Trophoblast cell (in vitro differentiated cells and primary cell): ENCODE measurements at regions not wholly inside any gene's neighbourhood (a gene's known extent, or its start where the extent isn't known, plus 50 kb on each side); places are given as distances from the start of the nearest gene placed in this dataset.

ENCODE experiments used
- DNase-seq, 2 donors: peaks; one replicate each; pipeline ENCODE4 v3.0.0-alpha.2; 2016
- H2AFZ ChIP-seq: 2 replicates; pipeline ENCODE4 v1.6.1; 2013; ENCODE audit warnings: low read length, moderate library complexity, mild to moderate bottlenecking; ENCODE audit not compliant: insufficient read depth, poor library complexity
- H2AK5ac ChIP-seq: 2 replicates; pipeline ENCODE4 v1.6.1; 2013; ENCODE audit warnings: mild to moderate bottlenecking, low read length
- H2BK120ac ChIP-seq: 2 replicates; pipeline ENCODE4 v1.6.1; 2013; ENCODE audit warnings: low read length, mild to moderate bottlenecking, moderate library complexity; ENCODE audit not compliant: insufficient read depth, poor library complexity
- H2BK12ac ChIP-seq: 2 replicates; pipeline ENCODE4 v1.6.1; 2013; ENCODE audit warnings: mild to moderate bottlenecking, low read length, moderate library complexity
- H2BK5ac ChIP-seq: 2 replicates; pipeline ENCODE4 v1.6.1; 2013; ENCODE audit warnings: low read length, low read depth, moderate library complexity, mild to moderate bottlenecking; ENCODE audit not compliant: poor library complexity
- H3K14ac ChIP-seq: 2 replicates; pipeline ENCODE4 v1.6.1; 2013; ENCODE audit warnings: mild to moderate bottlenecking, low read length
- H3K18ac ChIP-seq: 2 replicates; pipeline ENCODE4 v1.6.1; 2013; ENCODE audit warnings: mild to moderate bottlenecking, low read length
- H3K23ac ChIP-seq: 2 replicates; pipeline ENCODE4 v1.6.1; 2013; ENCODE audit warnings: low read length
- H3K27ac ChIP-seq: 2 replicates; pipeline ENCODE4 v1.5.1; 2013; ENCODE audit warnings: low read depth, mild to moderate bottlenecking, inconsistent platforms, low read length, moderate library complexity
- H3K27me3 ChIP-seq: 2 replicates; pipeline ENCODE4 v1.6.1; 2013; ENCODE audit warnings: inconsistent platforms, mild to moderate bottlenecking, low read length, moderate library complexity; ENCODE audit not compliant: insufficient read depth
- H3K36me3 ChIP-seq, 2 experiments: 1 replicate in 1 of 2; 2 replicates in 1 of 2; pipeline ENCODE4 v1.6.1; 2013; ENCODE audit warnings: low read length in 2 of 2, mild to moderate bottlenecking in 2 of 2, moderate library complexity in 1 of 2; ENCODE audit not compliant: insufficient read depth in 2 of 2, control insufficient read depth in 1 of 2
- H3K4ac ChIP-seq: 2 replicates; pipeline ENCODE4 v1.6.1; 2013; ENCODE audit warnings: low read depth, mild to moderate bottlenecking, low read length, moderate library complexity
- H3K4me1 ChIP-seq, 2 experiments: 1 replicate in 1 of 2; 2 replicates in 1 of 2; pipeline ENCODE4 v1.6.1; 2013; ENCODE audit warnings: low read length in 2 of 2, mild to moderate bottlenecking in 2 of 2, moderate library complexity in 1 of 2; ENCODE audit not compliant: insufficient read depth in 2 of 2, control insufficient read depth in 1 of 2
- H3K4me2 ChIP-seq: 2 replicates; pipeline ENCODE4 v1.6.1; 2013; ENCODE audit warnings: inconsistent platforms, mild to moderate bottlenecking, low read length, moderate library complexity
- H3K4me3 ChIP-seq: 2 replicates; pipeline ENCODE4 v1.5.1; 2013; ENCODE audit warnings: mild to moderate bottlenecking, low read depth, low read length, inconsistent platforms
- H3K79me1 ChIP-seq: one replicate; pipeline ENCODE4 v1.6.1; 2013; ENCODE audit warnings: low read length
- H3K79me2 ChIP-seq: 2 replicates; pipeline ENCODE4 v1.6.1; 2013; ENCODE audit warnings: low read length, mild to moderate bottlenecking; ENCODE audit not compliant: control insufficient read depth, insufficient read depth, poor library complexity
- H3K9ac ChIP-seq: 2 replicates; pipeline ENCODE4 v1.6.1; 2013; ENCODE audit warnings: mild to moderate bottlenecking, low read length
- H3K9me3 ChIP-seq: 2 replicates; pipeline ENCODE4 v1.6.1; 2013; ENCODE audit warnings: low read depth, mild to moderate bottlenecking, control low read depth, inconsistent platforms, low read length; ENCODE audit not compliant: insufficient read depth
- H4K12ac ChIP-seq: 2 replicates; pipeline ENCODE4 v1.6.1; 2013; ENCODE audit warnings: low read depth, mild to moderate bottlenecking, low read length, moderate library complexity
- H4K8ac ChIP-seq: 2 replicates; pipeline ENCODE4 v1.6.1; 2013; ENCODE audit warnings: low read depth, mild to moderate bottlenecking, low read length, moderate library complexity
- H4K91ac ChIP-seq: one replicate; pipeline ENCODE4 v1.6.1; 2013; ENCODE audit warnings: low read depth, mild to moderate bottlenecking, low read length, moderate library complexity
- WGBS: extraction: QIAGEN DNeasy Blood & Tissue Kit; methylation state at CpG from one replicate; pipeline ENCODE4 v1.1.7; 2013; ENCODE audit warnings: missing lambda C conversion rate; ENCODE audit not compliant: insufficient read length, insufficient coverage; ENCODE audit errors: extremely low coverage; 5-methylcytosine and 5-hydroxymethylcytosine counted together

- no peak overlapping the region for H2AK5ac ChIP-seq
- no peaks in the 10 kb centered on the region for H3K27me3 ChIP-seq
- no peaks in the 10 kb centered on the region for H3K79me1 ChIP-seq
- H3K18ac ChIP-seq = no peak overlapping the region
- H4K91ac ChIP-seq = no peak overlapping the region
- no peak overlapping the region for H4K12ac ChIP-seq
- H3K9ac ChIP-seq = no peak overlapping the region
- H2BK12ac ChIP-seq = no peak overlapping the region
- DNase-seq = no peak
- H2BK5ac ChIP-seq = no peak overlapping the region
- no peaks in the 10 kb centered on the region for H3K36me3 ChIP-seq
- no peaks in the 10 kb centered on the region for H3K9me3 ChIP-seq
- H2AFZ ChIP-seq = no peak overlapping the region
- no peak overlapping the region for H4K8ac ChIP-seq
- H3K4me3 ChIP-seq = no peak overlapping the region
- no peak overlapping the region for H3K4ac ChIP-seq
- H3K14ac ChIP-seq = no peak overlapping the region
- no peak overlapping the region for H3K4me2 ChIP-seq
- WGBS = no CpG with 5 or more reads among the region's 3 CpGs
- H3K23ac ChIP-seq = no peak overlapping the region
- no peak overlapping the region for H3K27ac ChIP-seq
- H3K4me1 ChIP-seq = no peaks in the 10 kb centered on the region
- no peaks in the 10 kb centered on the region for H3K79me2 ChIP-seq
- no peak overlapping the region for H2BK120ac ChIP-seq
Observed at GRCh38 chr13:104996022-104996421, 1539.4 kb downstream of the EFNB2 start.

- Histone ChIP-seq H2BK12ac (no peak overlapping the region), H3K4me1 (no peaks in the 10 kb centered on the region), H4K12ac (no peak overlapping the region), H3K36me3 (no peaks in the 10 kb centered on the region), H3K9me3 (no peaks in the 10 kb centered on the region), H3K14ac (no peak overlapping the region), H3K18ac (no peak overlapping the region), H3K79me2 (no peaks in the 10 kb centered on the region), H2AFZ (no peak overlapping the region), H2AK5ac (no peak overlapping the region), H3K23ac (no peak overlapping the region), H3K4ac (no peak overlapping the region), H3K4me2 (no peak overlapping the region), H3K27ac (no peak overlapping the region), H3K4me3 (no peak overlapping the region), H3K9ac (no peak overlapping the region), H4K8ac (no peak overlapping the region), H3K79me1 (no peaks in the 10 kb centered on the region), H2BK5ac (no peak overlapping the region), H2BK120ac (no peak overlapping the region), H4K91ac (no peak overlapping the region), H3K27me3 (no peaks in the 10 kb centered on the region)
- no peak for DNase-seq
- WGBS = no CpG with 5 or more reads among the region's 3 CpGs
Observed at GRCh38 chr13:104993708-104994107, 1541.8 kb downstream of the EFNB2 start.

GRCh38 chr13:104987621-104988020, 1547.8 kb downstream of the EFNB2 start:
- no peaks in the 10 kb centered on the region for H3K79me2 ChIP-seq
- WGBS = no CpG with 5 or more reads among the region's 5 CpGs
- H3K23ac ChIP-seq = no peak overlapping the region
- no peaks in the 10 kb centered on the region for H3K9me3 ChIP-seq
- H3K4me1 ChIP-seq = no peaks in the 10 kb centered on the region
- H3K36me3 ChIP-seq = no peaks in the 10 kb centered on the region
- no peak overlapping the region for H2BK120ac ChIP-seq
- no peaks in the 10 kb centered on the region for H3K79me1 ChIP-seq
- no peak overlapping the region for H4K8ac ChIP-seq
- no peak overlapping the region for H4K91ac ChIP-seq
- H3K27ac ChIP-seq = no peak overlapping the region
- H2AFZ ChIP-seq = no peak overlapping the region
- no peak overlapping the region for H3K9ac ChIP-seq
- H3K4me2 ChIP-seq = no peak overlapping the region
- no peak overlapping the region for H4K12ac ChIP-seq
- no peak overlapping the region for H2AK5ac ChIP-seq
- H3K18ac ChIP-seq = no peak overlapping the region
- H2BK5ac ChIP-seq = no peak overlapping the region
- H3K4ac ChIP-seq = no peak overlapping the region
- no peak for DNase-seq
- no peak overlapping the region for H3K4me3 ChIP-seq
- H3K27me3 ChIP-seq = no peaks in the 10 kb centered on the region
- no peak overlapping the region for H3K14ac ChIP-seq
- H2BK12ac ChIP-seq = no peak overlapping the region

GRCh38 chr13:104984296-104984818, 1551.1 kb downstream of the EFNB2 start:
- Histone ChIP-seq H3K4ac (no peak overlapping the region), H4K8ac (no peak overlapping the region), H4K12ac (no peak overlapping the region), H3K36me3 (no peaks in the 10 kb centered on the region), H2AFZ (no peak overlapping the region), H2BK12ac (no peak overlapping the region), H3K79me1 (no peaks in the 10 kb centered on the region), H4K91ac (no peak overlapping the region), H3K9ac (no peak overlapping the region), H3K79me2 (no peaks in the 10 kb centered on the region), H3K9me3 (no peaks in the 10 kb centered on the region), H2BK5ac (no peak overlapping the region), H3K27ac (no peak overlapping the region), H3K4me2 (no peak overlapping the region), H3K4me3 (no peak overlapping the region), H3K27me3 (no peaks in the 10 kb centered on the region), H2BK120ac (no peak overlapping the region), H3K18ac (no peak overlapping the region), H2AK5ac (no peak overlapping the region), H3K14ac (no peak overlapping the region), H3K23ac (no peak overlapping the region), H3K4me1 (no peaks in the 10 kb centered on the region)
- DNase-seq = no peak
- no CpG with 5 or more reads among the region's 2 CpGs for WGBS
